ENCODE measurements at regions not wholly inside any gene's neighbourhood (a gene's known extent, or its start where the extent isn't known, plus 50 kb on each side); places are given as distances from the start of the nearest gene placed in this dataset.

DNA sequence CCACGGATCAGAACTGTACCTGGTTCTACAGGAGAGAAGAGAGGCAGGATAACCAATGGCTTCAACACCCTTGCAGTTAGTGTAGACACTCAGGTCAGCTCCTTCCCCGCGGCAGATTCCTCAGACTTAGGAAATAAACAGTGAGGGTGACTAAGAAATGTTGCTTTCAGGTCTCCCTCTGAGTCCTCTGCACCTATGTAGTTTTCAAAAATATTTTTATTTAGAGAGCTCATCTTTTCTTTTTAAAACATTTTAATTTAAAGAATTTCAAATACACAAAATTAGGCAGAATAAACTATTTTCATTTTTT, 195.2 kb downstream of the KLF12 start:
- Histone ChIP-seq H3K27ac (no peak overlapping the region), H3K9me3 (replicated peaks in 1 of 3) (no peaks in the 10 kb centered on the region), H3K4me3 (no peak overlapping the region), H3K36me3 (replicated peaks in 1 of 2) (no peaks in the 10 kb centered on the region), H3K27me3 (no peaks in the 10 kb centered on the region), H3K4me1 (replicated peaks in 1 of 2) (no peaks in the 10 kb centered on the region)
- WGBS, 4 donors, result 94 to 100% (median 96%) methylated on average over 3 of the region's 3 CpGs
- intact Hi-C loops (cut with DNase I), result no loop called here
- DNase-seq, result no peak
- TF ChIP-seq, protein P1, sequence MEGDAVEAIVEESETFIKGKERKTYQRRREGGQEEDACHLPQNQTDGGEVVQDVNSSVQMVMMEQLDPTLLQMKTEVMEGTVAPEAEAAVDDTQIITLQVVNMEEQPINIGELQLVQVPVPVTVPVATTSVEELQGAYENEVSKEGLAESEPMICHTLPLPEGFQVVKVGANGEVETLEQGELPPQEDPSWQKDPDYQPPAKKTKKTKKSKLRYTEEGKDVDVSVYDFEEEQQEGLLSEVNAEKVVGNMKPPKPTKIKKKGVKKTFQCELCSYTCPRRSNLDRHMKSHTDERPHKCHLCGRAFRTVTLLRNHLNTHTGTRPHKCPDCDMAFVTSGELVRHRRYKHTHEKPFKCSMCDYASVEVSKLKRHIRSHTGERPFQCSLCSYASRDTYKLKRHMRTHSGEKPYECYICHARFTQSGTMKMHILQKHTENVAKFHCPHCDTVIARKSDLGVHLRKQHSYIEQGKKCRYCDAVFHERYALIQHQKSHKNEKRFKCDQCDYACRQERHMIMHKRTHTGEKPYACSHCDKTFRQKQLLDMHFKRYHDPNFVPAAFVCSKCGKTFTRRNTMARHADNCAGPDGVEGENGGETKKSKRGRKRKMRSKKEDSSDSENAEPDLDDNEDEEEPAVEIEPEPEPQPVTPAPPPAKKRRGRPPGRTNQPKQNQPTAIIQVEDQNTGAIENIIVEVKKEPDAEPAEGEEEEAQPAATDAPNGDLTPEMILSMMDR (IDR thresholded peaks at IDR 0.05), result no peak
- TF ChIP-seq POLR2A (IDR thresholded peaks at IDR 0.05), result no peak

DNA sequence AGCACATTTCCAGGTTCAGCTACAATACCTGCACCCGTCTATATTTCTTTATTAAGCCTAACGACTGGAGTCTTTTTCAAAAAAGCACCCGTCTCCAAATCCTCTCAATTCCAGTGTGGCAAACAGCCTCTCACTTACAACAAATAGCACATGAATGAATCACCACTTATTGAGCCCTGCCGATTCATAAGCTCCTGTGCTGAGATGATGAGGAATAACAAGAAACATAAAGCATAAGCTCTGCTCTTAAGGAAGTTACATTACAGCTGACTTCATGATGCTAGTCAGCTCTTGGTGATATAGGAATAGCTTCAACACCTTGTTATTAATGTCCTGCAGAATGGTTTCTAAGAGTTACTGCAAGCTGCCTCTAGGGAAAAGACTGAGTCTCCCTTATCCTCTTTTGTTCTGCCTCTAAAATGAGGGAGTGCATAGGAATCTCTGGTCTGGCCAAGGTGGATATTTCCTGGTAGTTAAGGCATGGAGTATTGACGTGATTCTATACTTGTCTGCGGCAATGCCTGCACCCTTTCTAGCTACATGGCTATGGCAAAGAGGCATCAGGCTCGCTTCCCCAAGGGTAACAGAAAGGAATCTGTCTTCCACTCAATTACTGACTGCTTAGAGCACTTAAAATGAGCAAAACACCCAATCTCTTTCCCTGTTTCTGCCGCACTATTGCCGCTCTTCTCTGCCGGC, 195.7 kb downstream of the KLF12 start:
- no peaks in the 10 kb centered on the region for H3K4me1 ChIP-seq (replicated peaks in 1 of 2)
- no peaks in the 10 kb centered on the region for H3K27me3 ChIP-seq
- no peaks in the 10 kb centered on the region for H3K9me3 ChIP-seq (replicated peaks in 1 of 3)
- H3K4me3 ChIP-seq, result no peak overlapping the region
- no peak overlapping the region for H3K27ac ChIP-seq
- intact Hi-C loops (cut with DNase I), result no loop called here
- H3K36me3 ChIP-seq (replicated peaks in 1 of 2), result no peaks in the 10 kb centered on the region
- TF ChIP-seq POLR2A (IDR thresholded peaks at IDR 0.05), result no peak
- TF ChIP-seq, protein P1 (IDR thresholded peaks at IDR 0.05), result no peak
- 78 to 88% (median 87%) methylated on average over 10 of the region's 10 CpGs for WGBS, 4 donors
- DNase-seq, result no peak

DNA sequence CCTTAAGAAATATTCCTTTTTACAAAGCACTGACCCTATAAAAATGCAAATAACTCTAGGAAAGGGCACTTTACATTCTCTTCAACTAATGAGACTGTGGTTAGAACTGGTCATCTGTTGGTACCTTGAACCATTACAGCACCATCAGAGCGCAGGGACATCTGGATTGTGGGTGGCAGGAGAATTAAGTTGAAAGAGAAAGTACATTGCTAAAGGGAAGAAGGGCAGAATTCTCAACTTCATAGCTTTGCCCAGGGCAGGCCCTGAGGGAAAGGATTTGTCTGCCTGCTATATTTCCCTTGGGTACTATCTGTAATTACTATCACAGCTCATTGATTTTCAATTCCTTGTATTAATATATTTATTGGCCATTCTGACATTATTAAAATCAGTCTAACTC, 196.8 kb downstream of the KLF12 start:
- TF ChIP-seq POLR2A (IDR thresholded peaks at IDR 0.05), result no peak
- TF ChIP-seq, protein P1 (IDR thresholded peaks at IDR 0.05), result no peak
- H3K27me3 ChIP-seq, result no peaks in the 10 kb centered on the region
- no peaks in the 10 kb centered on the region for H3K9me3 ChIP-seq (replicated peaks in 1 of 3)
- intact Hi-C loops (cut with DNase I), result no loop called here
- no peaks in the 10 kb centered on the region for H3K4me1 ChIP-seq (replicated peaks in 1 of 2)
- 90 to 96% (median 93%) methylated on average over 1 of the region's 1 CpG for WGBS, 4 donors
- no peak overlapping the region for H3K4me3 ChIP-seq
- DNase-seq, result no peak
- no peaks in the 10 kb centered on the region for H3K36me3 ChIP-seq (replicated peaks in 1 of 2)
- H3K27ac ChIP-seq, result no peak overlapping the region

DNA sequence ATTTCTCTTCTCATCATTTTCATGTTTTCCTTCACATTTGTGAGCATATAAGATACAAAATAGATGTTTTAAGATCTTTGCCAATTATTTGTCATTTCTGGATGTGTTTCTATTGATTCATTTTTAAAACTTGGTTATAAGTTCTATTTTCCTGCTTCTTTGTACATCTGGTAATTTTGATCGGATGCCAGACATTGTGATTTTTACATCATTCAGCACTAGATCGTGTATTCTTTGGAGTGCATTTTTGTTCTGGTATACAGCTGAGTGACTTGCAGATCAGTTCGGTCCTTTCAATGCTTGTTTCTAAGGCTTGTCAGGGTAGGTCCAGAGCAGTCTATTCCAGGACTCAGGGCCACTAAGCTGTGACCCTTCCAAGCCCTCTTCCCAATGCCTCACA, 198.2 kb downstream of the KLF12 start:
- 66 to 94% (median 88%) methylated on average over 3 of the region's 3 CpGs for WGBS, 4 donors
- Histone ChIP-seq H3K36me3 (replicated peaks in 1 of 2) (no peaks in the 10 kb centered on the region), H3K27me3 (no peaks in the 10 kb centered on the region), H3K4me1 (replicated peaks in 1 of 2) (no peaks in the 10 kb centered on the region), H3K27ac (no peak overlapping the region), H3K4me3 (no peak overlapping the region), H3K9me3 (replicated peaks in 1 of 3) (no peaks in the 10 kb centered on the region)
- intact Hi-C loops (cut with DNase I), result no loop called here
- no peak for TF ChIP-seq POLR2A (IDR thresholded peaks at IDR 0.05)
- TF ChIP-seq, protein P1 (IDR thresholded peaks at IDR 0.05), result no peak
- no peak for DNase-seq
